WTC11 (cell line): ENCODE measurements at regions not wholly inside any gene's neighbourhood (a gene's known extent, or its start where the extent isn't known, plus 50 kb on each side); places are given as distances from the start of the nearest gene placed in this dataset.

ENCODE experiments used
- ATAC-seq: fragments of 200-7000 bp; cut with Tn5 transposase; 2 replicates; pipeline ENCODE4 v1.10.0; 2021; ENCODE audit warnings: mild to moderate bottlenecking, moderate library complexity
- CTCF ChIA-PET: fragments of 300-600 bp; sonication (Branson Sonifier 250); formaldehyde crosslinking; loops from one replicate; lab custom pipeline; 2021; ENCODE audit warnings: antibody characterized with exemption; lab: Charles Lee
- POLR2A ChIA-PET: fragments of 350-600 bp; sonication (Branson Sonifier 250); formaldehyde crosslinking; loops from one replicate; lab custom pipeline; 2021; ENCODE audit warnings: antibody characterized with exemption; lab: Charles Lee
- DNase-seq: peaks from one replicate; pipeline ENCODE4 v3.0.0; 2021; ENCODE audit warnings: low spot score
- H3K27ac Mint-ChIP-seq: 2 replicates; pipeline ENCODE4 v1.8.0; 2021; ENCODE audit warnings: mixed read lengths
- H3K27me3 Mint-ChIP-seq: 2 replicates; pipeline ENCODE4 v1.8.0; 2021; ENCODE audit warnings: low read depth, mild to moderate bottlenecking, moderate library complexity, mixed read lengths
- H3K36me3 Mint-ChIP-seq: 2 replicates; pipeline ENCODE4 v1.8.0; 2021; ENCODE audit warnings: mixed read lengths
- H3K4me1 Mint-ChIP-seq: 2 replicates; pipeline ENCODE4 v1.8.0; 2022; ENCODE audit warnings: mixed read lengths
- H3K4me3 Mint-ChIP-seq: 2 replicates; pipeline ENCODE4 v1.8.0; 2021; ENCODE audit warnings: mild to moderate bottlenecking, moderate library complexity, mixed read lengths
- H3K9me3 Mint-ChIP-seq: 2 replicates; pipeline ENCODE4 v1.8.0; 2021; ENCODE audit warnings: mixed read lengths
- AFF4 ChIP-seq: sonication (generic); formaldehyde crosslinking; IDR thresholded peaks from 2 replicates; pipeline ENCODE4 v1.8.1; 2023; ENCODE audit warnings: mild to moderate bottlenecking, missing genetic modification reagents, borderline replicate concordance
- ATF6 ChIP-seq: sonication (generic); formaldehyde crosslinking; IDR thresholded peaks from 2 replicates; pipeline ENCODE4 v1.8.1; 2023; ENCODE audit warnings: mild to moderate bottlenecking, missing genetic modification reagents
- CREB1 ChIP-seq: sonication (generic); formaldehyde crosslinking; IDR thresholded peaks from 2 replicates; pipeline ENCODE4 v1.8.0; 2023; ENCODE audit warnings: mild to moderate bottlenecking, missing genetic modification reagents
- EMX1 ChIP-seq: fragments of 250-450 bp; sonication (Bioruptor Pico); IDR thresholded peaks from 2 replicates; pipeline ENCODE4 v1.8.0; 2021; ENCODE audit warnings: mild to moderate bottlenecking
- ESRRA ChIP-seq: sonication (generic); formaldehyde crosslinking; IDR thresholded peaks from 2 replicates; pipeline ENCODE4 v1.8.1; 2022; ENCODE audit warnings: mild to moderate bottlenecking, missing genetic modification reagents, borderline replicate concordance
- GABPB1 ChIP-seq: sonication (generic); formaldehyde crosslinking; IDR thresholded peaks from 2 replicates; pipeline ENCODE4 v1.8.1; 2023; ENCODE audit warnings: mild to moderate bottlenecking, missing genetic modification reagents
- GRHL2 ChIP-seq: fragments of 250-450 bp; sonication (Bioruptor Pico); IDR thresholded peaks from 2 replicates; pipeline ENCODE4 v1.8.0; 2022; ENCODE audit warnings: mild to moderate bottlenecking, moderate library complexity; ENCODE audit not compliant: insufficient replicate concordance, severe bottlenecking
- GTF2I ChIP-seq: fragments of 250-450 bp; sonication (Bioruptor Pico); conservative IDR thresholded peaks from 2 replicates; pipeline ENCODE4 v1.4.0; 2021; ENCODE audit warnings: mild to moderate bottlenecking
- IRF2 ChIP-seq: sonication (generic); formaldehyde crosslinking; IDR thresholded peaks from 2 replicates; pipeline ENCODE4 v1.8.0; 2022; ENCODE audit warnings: low read depth, missing genetic modification reagents, borderline replicate concordance
- KAT7 ChIP-seq: sonication (generic); formaldehyde crosslinking; IDR thresholded peaks from 2 replicates; pipeline ENCODE4 v1.8.1; 2023; ENCODE audit warnings: missing genetic modification reagents, mild to moderate bottlenecking, borderline replicate concordance
- NR3C1 ChIP-seq: sonication (generic); formaldehyde crosslinking; conservative IDR thresholded peaks from 2 replicates; pipeline ENCODE4 v1.8.1; 2023; ENCODE audit warnings: low read depth, mild to moderate bottlenecking, missing genetic modification reagents
- PREB ChIP-seq: sonication (generic); formaldehyde crosslinking; IDR thresholded peaks from 2 replicates; pipeline ENCODE4 v1.8.1; 2022; ENCODE audit warnings: mild to moderate bottlenecking, missing genetic modification reagents, moderate library complexity, borderline replicate concordance
- PRRX2 ChIP-seq: fragments of 250-450 bp; sonication (Bioruptor Pico); IDR thresholded peaks from 2 replicates; pipeline ENCODE4 v1.8.0; 2021; ENCODE audit warnings: mild to moderate bottlenecking
- SMAD3 ChIP-seq: sonication (generic); formaldehyde crosslinking; IDR thresholded peaks from 2 replicates; pipeline ENCODE4 v1.8.0; 2022; ENCODE audit warnings: missing genetic modification reagents, mild to moderate bottlenecking, borderline replicate concordance
- TEAD1 ChIP-seq: sonication (generic); formaldehyde crosslinking; IDR thresholded peaks from 2 replicates; pipeline ENCODE4 v1.8.0; 2022; ENCODE audit warnings: mild to moderate bottlenecking, missing genetic modification reagents
- USF1 ChIP-seq: sonication (generic); formaldehyde crosslinking; IDR thresholded peaks from 2 replicates; pipeline ENCODE4 v1.8.0; 2022; ENCODE audit warnings: mild to moderate bottlenecking, missing genetic modification reagents
- USF2 ChIP-seq: sonication (generic); formaldehyde crosslinking; IDR thresholded peaks from 2 replicates; pipeline ENCODE4 v1.8.1; 2023; ENCODE audit warnings: mild to moderate bottlenecking, missing genetic modification reagents, moderate library complexity
- ZBTB43 ChIP-seq: sonication (generic); formaldehyde crosslinking; IDR thresholded peaks from 2 replicates; pipeline ENCODE4 v1.8.1; 2023; ENCODE audit warnings: mild to moderate bottlenecking, missing genetic modification reagents
- ZNF263 ChIP-seq: sonication (generic); formaldehyde crosslinking; IDR thresholded peaks from 2 replicates; pipeline ENCODE4 v1.8.1; 2022; ENCODE audit warnings: low read depth, mild to moderate bottlenecking, moderate library complexity, missing genetic modification reagents
- ZNF396 ChIP-seq: fragments of 250-450 bp; sonication (Bioruptor Pico); IDR thresholded peaks from 2 replicates; pipeline ENCODE4 v1.8.0; 2021; ENCODE audit warnings: mild to moderate bottlenecking, moderate library complexity, borderline replicate concordance
- ZNF416 ChIP-seq: fragments of 250-450 bp; sonication (Bioruptor Pico); IDR thresholded peaks from 2 replicates; pipeline ENCODE4 v1.9.0; 2021; ENCODE audit warnings: mild to moderate bottlenecking, inconsistent platforms
- ZSCAN18 ChIP-seq: fragments of 250-450 bp; sonication (Bioruptor Pico); IDR thresholded peaks from 2 replicates; pipeline ENCODE4 v2.1.2; 2022; ENCODE audit warnings: mild to moderate bottlenecking, moderate library complexity

GRCh38 chr6:149140137-149140909, 177.2 kb upstream of the TAB2 start (continued):
- no peak for TF ChIP-seq ZNF263 (CRISPR knock-in tag)
- no peak for TF ChIP-seq EMX1 (CRISPR knock-in tag)
- no peak for TF ChIP-seq IRF2
- TF ChIP-seq, all 79 proteins: peak for 0

- no peak for DNase-seq
- Mint-ChIP-seq H3K27me3 (no peaks in the 10 kb centered on the region), H3K36me3 (no peaks in the 10 kb centered on the region), H3K4me3 (no peak overlapping the region), H3K27ac (no peak overlapping the region)
- no peak for ATAC-seq
- CTCF ChIA-PET = no interaction called here
- TF ChIP-seq GTF2I (CRISPR knock-in tag) = no peak
- TF ChIP-seq ZBTB43 (CRISPR knock-in tag) = no peak
- no peak for TF ChIP-seq PRRX2 (CRISPR knock-in tag)
- no peak for TF ChIP-seq ESRRA
- no peak for TF ChIP-seq USF1 (CRISPR knock-in tag)
- TF ChIP-seq ATF6 = no peak
- TF ChIP-seq SMAD3 = no peak
- TF ChIP-seq ZNF416 (CRISPR knock-in tag) = no peak
- no peak for TF ChIP-seq TEAD1 (CRISPR knock-in tag)
- TF ChIP-seq KAT7 (CRISPR knock-in tag) = no peak
- TF ChIP-seq CREB1 (CRISPR knock-in tag) = no peak
- TF ChIP-seq NR3C1 (CRISPR knock-in tag) = no peak
- no peak for TF ChIP-seq ZSCAN18 (CRISPR knock-in tag)
- TF ChIP-seq EMX1 (CRISPR knock-in tag) = no peak
- no peak for TF ChIP-seq ZNF396 (CRISPR knock-in tag)
- TF ChIP-seq, all 79 proteins: peak for 0
- Mint-ChIP-seq H3K9me3 (peaks cover 7% of the 10 kb centered on the region; the same call in 1 of the 2 replicates), H3K4me1 (no peaks in the 10 kb centered on the region)
- POLR2A ChIA-PET = no interaction called here
Measured at GRCh38 chr6:149140910-149141290, 176.6 kb upstream of the TAB2 start.

- no peak overlapping the region for H3K27ac Mint-ChIP-seq
- ChIA-PET CTCF (no interaction called here), POLR2A (no interaction called here)
- no peak for ATAC-seq
- DNase-seq = no peak
- no peaks in the 10 kb centered on the region for H3K4me1 Mint-ChIP-seq
- peaks cover 7% of the 10 kb centered on the region; the same call in 1 of the 2 replicates for H3K9me3 Mint-ChIP-seq
- no peaks in the 10 kb centered on the region for H3K36me3 Mint-ChIP-seq
- H3K27me3 Mint-ChIP-seq = no peaks in the 10 kb centered on the region
- no peak overlapping the region for H3K4me3 Mint-ChIP-seq
- no peak for TF ChIP-seq USF2 (CRISPR knock-in tag)
- TF ChIP-seq GABPB1 = no peak
- TF ChIP-seq AFF4 (CRISPR knock-in tag) = no peak
- no peak for TF ChIP-seq GRHL2
- no peak for TF ChIP-seq PREB (CRISPR knock-in tag)
Measured at GRCh38 chr6:149142924-149143429, 174.5 kb upstream of the TAB2 start.
